CD4-positive, alpha-beta T cell (primary cell): ENCODE measurements at regions not wholly inside any gene's neighbourhood (a gene's known extent, or its start where the extent isn't known, plus 50 kb on each side); places are given as distances from the start of the nearest gene placed in this dataset.

Experiments
- ATAC-seq: fragments of 200-7000 bp; cut with Tn5 transposase; one replicate; pipeline ENCODE4 v1.10.0; 2022; ENCODE audit warnings: mild to moderate bottlenecking; ENCODE audit not compliant: poor library complexity
- CTCF ChIA-PET: fragments of 350-600 bp; sonication (Branson Sonifier 250); formaldehyde crosslinking; loops from one replicate; lab custom pipeline; 2021; ENCODE audit warnings: antibody characterized with exemption, inconsistent platforms; lab: Charles Lee
- POLR2A ChIA-PET: fragments of 350-600 bp; sonication (Branson Sonifier 250); formaldehyde crosslinking; loops from one replicate; lab custom pipeline; 2021; ENCODE audit warnings: antibody characterized with exemption, inconsistent platforms; lab: Charles Lee
- DNase-seq, 14 experiments: peaks; one replicate each; pipeline ENCODE4 v3.0.0-alpha.2; 2013 to 2020; ENCODE audit warnings: mixed read lengths in 2 of 14
- H3K27ac ChIP-seq, 2 donors: one replicate each; pipeline versions ENCODE4 v1.5.1 to v1.7.0; 2013; ENCODE audit warnings: low read length in 2 of 2, low read depth in 1 of 2, mild to moderate bottlenecking in 1 of 2
- H3K27me3 ChIP-seq, 2 experiments: 1 replicate in 1 of 2; 2 replicates in 1 of 2; pipeline versions ENCODE4 v1.6.1 to v1.7.0; 2013; ENCODE audit warnings: low read length in 2 of 2, control low read depth in 1 of 2, mild to moderate bottlenecking in 1 of 2, moderate library complexity in 1 of 2; ENCODE audit not compliant: insufficient read depth in 2 of 2, control insufficient read depth in 1 of 2
- H3K36me3 ChIP-seq: one replicate; pipeline ENCODE4 v1.6.1; 2013; ENCODE audit warnings: low read length, control low read depth; ENCODE audit not compliant: insufficient read depth
- H3K4me1 ChIP-seq: one replicate; pipeline ENCODE4 v1.6.1; 2013; ENCODE audit warnings: low read length, control low read depth; ENCODE audit not compliant: insufficient read depth
- H3K4me3 ChIP-seq: one replicate; pipeline ENCODE4 v1.5.1; 2013; ENCODE audit warnings: mild to moderate bottlenecking, low read length, moderate library complexity
- H3K9me3 ChIP-seq, 2 experiments: 1 replicate in 1 of 2; 2 replicates in 1 of 2; pipeline versions ENCODE4 v1.6.1 to v1.7.0; 2013; ENCODE audit warnings: low read length in 2 of 2, mild to moderate bottlenecking in 2 of 2, control low read depth in 1 of 2, moderate library complexity in 1 of 2; ENCODE audit not compliant: control insufficient read depth in 1 of 2, insufficient read depth in 1 of 2
- H3K27ac Mint-ChIP-seq: one replicate; pipeline ENCODE4 v1.8.0; 2020; ENCODE audit warnings: mixed read lengths
- H3K27me3 Mint-ChIP-seq: one replicate; pipeline ENCODE4 v1.8.0; 2021; ENCODE audit warnings: mixed read lengths
- H3K36me3 Mint-ChIP-seq: one replicate; pipeline ENCODE4 v1.8.0; 2021; ENCODE audit warnings: low read depth, mixed read lengths
- H3K4me1 Mint-ChIP-seq: one replicate; pipeline ENCODE4 v1.8.0; 2021; ENCODE audit warnings: low read depth, mixed read lengths
- H3K4me3 Mint-ChIP-seq: one replicate; pipeline ENCODE4 v1.8.0; 2020; ENCODE audit warnings: mild to moderate bottlenecking, mixed read lengths
- H3K9me3 Mint-ChIP-seq: one replicate; pipeline ENCODE4 v1.8.0; 2020; ENCODE audit warnings: mixed read lengths
- intact Hi-C, 2 experiments: fragments of 100-400 bp; cut with DNase I in 1 of 2; cut with micrococcal nuclease in 1 of 2; formaldehyde crosslinking; loops; one replicate each; pipeline versions ENCODE4 v1.15.1 to v1.9.0; 2023 to 2025; cut with DNase I, micrococcal nuclease
- TF ChIP-seq, protein P1 (sequence below): fragments of 200-600 bp; IDR thresholded peaks from one replicate; pipeline ENCODE4 v1.8.0; 2022; ENCODE audit warnings: antibody characterized with exemption, mild to moderate bottlenecking

DNA sequence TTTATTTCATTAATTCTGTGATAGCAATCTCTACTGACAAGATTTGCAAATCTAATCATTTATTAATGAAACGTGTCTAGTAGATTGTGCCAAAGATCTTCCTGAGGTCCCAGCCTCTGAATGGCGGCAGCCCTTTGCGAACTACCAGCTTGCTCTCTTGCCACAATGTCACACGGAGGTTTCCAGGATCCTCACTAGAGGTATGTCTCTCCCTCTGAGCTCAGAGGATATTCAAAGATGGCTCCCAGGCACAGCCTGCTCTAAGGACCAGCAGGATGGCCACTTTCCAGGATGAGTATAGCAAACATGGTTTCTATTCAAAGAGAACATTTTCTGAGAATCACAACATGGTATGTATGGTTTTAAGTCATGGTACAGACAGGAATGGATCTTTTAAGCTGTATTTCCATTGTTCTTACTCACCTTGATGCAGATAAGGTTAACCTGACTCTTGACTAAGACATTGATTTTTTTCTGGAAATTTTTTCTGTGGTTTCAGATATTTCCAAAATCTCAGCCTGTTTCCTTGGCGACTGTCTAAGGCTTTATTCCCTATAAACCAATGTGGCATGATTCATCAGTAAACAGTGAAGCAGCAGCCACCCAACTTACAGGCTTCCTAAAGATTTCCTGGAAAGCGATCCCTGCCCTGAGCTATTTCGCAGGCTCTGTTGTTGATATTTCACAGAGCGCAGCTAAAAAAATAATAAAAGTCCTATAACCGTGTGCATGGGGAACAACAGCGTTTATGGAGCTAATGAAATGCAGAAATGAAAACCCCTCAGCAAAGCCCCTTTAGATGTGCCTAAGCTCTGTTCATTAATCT, 54.1 kb upstream of the KLF7 start:
- H3K36me3 Mint-ChIP-seq: no peaks in the 10 kb centered on the region
- TF ChIP-seq, protein P1, sequence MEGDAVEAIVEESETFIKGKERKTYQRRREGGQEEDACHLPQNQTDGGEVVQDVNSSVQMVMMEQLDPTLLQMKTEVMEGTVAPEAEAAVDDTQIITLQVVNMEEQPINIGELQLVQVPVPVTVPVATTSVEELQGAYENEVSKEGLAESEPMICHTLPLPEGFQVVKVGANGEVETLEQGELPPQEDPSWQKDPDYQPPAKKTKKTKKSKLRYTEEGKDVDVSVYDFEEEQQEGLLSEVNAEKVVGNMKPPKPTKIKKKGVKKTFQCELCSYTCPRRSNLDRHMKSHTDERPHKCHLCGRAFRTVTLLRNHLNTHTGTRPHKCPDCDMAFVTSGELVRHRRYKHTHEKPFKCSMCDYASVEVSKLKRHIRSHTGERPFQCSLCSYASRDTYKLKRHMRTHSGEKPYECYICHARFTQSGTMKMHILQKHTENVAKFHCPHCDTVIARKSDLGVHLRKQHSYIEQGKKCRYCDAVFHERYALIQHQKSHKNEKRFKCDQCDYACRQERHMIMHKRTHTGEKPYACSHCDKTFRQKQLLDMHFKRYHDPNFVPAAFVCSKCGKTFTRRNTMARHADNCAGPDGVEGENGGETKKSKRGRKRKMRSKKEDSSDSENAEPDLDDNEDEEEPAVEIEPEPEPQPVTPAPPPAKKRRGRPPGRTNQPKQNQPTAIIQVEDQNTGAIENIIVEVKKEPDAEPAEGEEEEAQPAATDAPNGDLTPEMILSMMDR: no peak
- Histone ChIP-seq H3K27me3 (no peaks in the 10 kb centered on the region), H3K9me3 (no peaks in the 10 kb centered on the region), H3K36me3 (no peaks in the 10 kb centered on the region), H3K27ac (no peak overlapping the region), H3K4me3 (no peak overlapping the region), H3K4me1 (no peaks in the 10 kb centered on the region)
- no peak overlapping the region for H3K4me3 Mint-ChIP-seq
- H3K27me3 Mint-ChIP-seq: peaks cover 11% of the 10 kb centered on the region
- ATAC-seq (no peak), DNase-seq (no peak)
- peaks cover 8% of the 10 kb centered on the region for H3K4me1 Mint-ChIP-seq
- intact Hi-C loops: no loop called here
- no peaks in the 10 kb centered on the region for H3K9me3 Mint-ChIP-seq
- H3K27ac Mint-ChIP-seq: no peak overlapping the region
- POLR2A ChIA-PET: interaction anchor here (0.6 to 2.0 kb wide), 2 partner anchors 13 to 358 kb away, joined by 4 read pairs; no protein-coding TSS in a partner anchor
- CTCF ChIA-PET: no interaction called here

DNA sequence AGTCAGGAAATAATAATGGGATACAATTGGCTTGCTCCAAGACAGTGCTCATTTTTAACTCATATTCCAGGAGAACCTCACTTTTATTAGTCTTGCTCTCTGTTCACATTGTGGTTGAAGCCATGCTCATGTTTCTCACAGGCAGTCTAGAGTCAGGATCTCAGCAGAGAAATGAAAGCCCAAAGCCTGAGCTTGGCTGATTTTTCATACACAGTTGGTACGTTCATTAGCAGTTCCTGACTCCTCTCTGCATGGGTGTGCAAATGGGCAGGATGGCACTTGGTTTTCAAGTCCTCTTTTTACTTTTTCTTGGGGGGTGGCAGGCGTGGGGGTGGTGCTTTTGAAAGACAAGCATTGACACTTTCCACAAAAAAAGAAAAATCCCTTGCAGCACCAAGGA, 56.0 kb upstream of the KLF7 start:
- Mint-ChIP-seq H3K4me1 (peaks cover 25% of the 10 kb centered on the region), H3K4me3 (no peak overlapping the region), H3K36me3 (no peaks in the 10 kb centered on the region), H3K9me3 (no peaks in the 10 kb centered on the region), H3K27ac (no peak overlapping the region), H3K27me3 (peaks cover 11% of the 10 kb centered on the region)
- Histone ChIP-seq H3K4me1 (no peaks in the 10 kb centered on the region), H3K27me3 (no peaks in the 10 kb centered on the region), H3K27ac (no peak overlapping the region), H3K36me3 (no peaks in the 10 kb centered on the region), H3K9me3 (no peaks in the 10 kb centered on the region), H3K4me3 (no peak overlapping the region)
- CTCF ChIA-PET: no interaction called here
- no peak for ATAC-seq
- POLR2A ChIA-PET: interaction anchor here (2.0 kb wide), 1 partner anchor 11 kb away, joined by 4 read pairs; no protein-coding TSS in a partner anchor
- DNase-seq: no peak
- intact Hi-C loops: no loop called here
- TF ChIP-seq, protein P1: no peak

DNA sequence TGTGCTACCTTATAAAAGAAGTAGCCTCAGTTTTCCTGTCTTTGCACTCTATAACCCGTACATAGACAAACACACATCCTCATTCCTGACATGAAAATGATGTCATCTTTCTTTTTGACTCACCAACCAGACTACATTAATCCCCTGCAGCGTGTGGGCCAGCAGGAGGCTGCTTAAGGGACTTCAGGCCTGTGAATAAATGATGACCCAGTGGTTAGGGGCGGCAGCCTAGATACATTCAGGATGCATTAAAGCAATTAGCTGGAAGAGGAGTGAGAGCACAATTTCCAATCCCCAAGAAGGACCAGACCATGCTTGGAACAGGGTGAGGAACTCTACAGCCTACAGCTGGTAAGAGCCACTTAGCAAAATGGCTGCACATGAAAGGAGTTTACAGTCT, 57.3 kb upstream of the KLF7 start:
- peaks cover 25% of the 10 kb centered on the region for H3K4me1 Mint-ChIP-seq
- Histone ChIP-seq H3K4me1 (no peaks in the 10 kb centered on the region), H3K27ac (no peak overlapping the region), H3K9me3 (no peaks in the 10 kb centered on the region), H3K4me3 (no peak overlapping the region), H3K36me3 (no peaks in the 10 kb centered on the region), H3K27me3 (no peaks in the 10 kb centered on the region)
- no peaks in the 10 kb centered on the region for H3K36me3 Mint-ChIP-seq
- no peak overlapping the region for H3K27ac Mint-ChIP-seq
- H3K4me3 Mint-ChIP-seq: no peak overlapping the region
- intact Hi-C loops: no loop called here
- TF ChIP-seq, protein P1: no peak
- peaks cover 11% of the 10 kb centered on the region for H3K27me3 Mint-ChIP-seq
- H3K9me3 Mint-ChIP-seq: no peaks in the 10 kb centered on the region
- no peak for DNase-seq
- no peak for ATAC-seq
- CTCF ChIA-PET: interaction anchor here (1.3 kb wide), 1 partner anchor 31 kb away, joined by 3 read pairs; no protein-coding TSS in a partner anchor
- POLR2A ChIA-PET: no interaction called here
